Natural killer cell (primary cell): ENCODE measurements at regions not wholly inside any gene's neighbourhood (a gene's known extent, or its start where the extent isn't known, plus 50 kb on each side); places are given as distances from the start of the nearest gene placed in this dataset.

ENCODE experiments used
- ATAC-seq, 3 donors: fragments of 150-1000 bp in 2 of 3; fragments of 200-7000 bp in 1 of 3; cut with Tn5 transposase; 1 replicate in 1 of 3; 2 replicates in 2 of 3; pipeline ENCODE4 v1.10.0; 2021; ENCODE audit warnings: mild to moderate bottlenecking in 2 of 3, moderate library complexity in 2 of 3
- DNase-seq, 2 donors: peaks; one replicate each; pipeline versions ENCODE4 v3.0.0 to v3.0.0-alpha.2; 2013 to 2021; ENCODE audit warnings: mixed read lengths in 1 of 2
- H3K27ac ChIP-seq: one replicate; pipeline ENCODE4 v1.5.1; 2013; ENCODE audit warnings: mild to moderate bottlenecking, low read length
- H3K27me3 ChIP-seq: one replicate; pipeline ENCODE4 v1.6.1; 2013; ENCODE audit warnings: low read length; ENCODE audit not compliant: control insufficient read depth, insufficient read depth
- H3K36me3 ChIP-seq: one replicate; pipeline ENCODE4 v1.6.1; 2013; ENCODE audit warnings: low read length; ENCODE audit not compliant: control insufficient read depth, insufficient read depth
- H3K4me1 ChIP-seq: one replicate; pipeline ENCODE4 v1.6.1; 2013; ENCODE audit warnings: low read length; ENCODE audit not compliant: control insufficient read depth, insufficient read depth
- H3K4me3 ChIP-seq: one replicate; pipeline ENCODE4 v1.5.1; 2013; ENCODE audit warnings: low read length
- H3K9me3 ChIP-seq: one replicate; pipeline ENCODE4 v1.6.1; 2013; ENCODE audit warnings: low read length; ENCODE audit not compliant: control insufficient read depth, insufficient read depth
- H3K27ac Mint-ChIP-seq, 2 donors: one replicate each; pipeline ENCODE4 v1.8.0; 2022; ENCODE audit warnings: mild to moderate bottlenecking in 2 of 2, mixed read lengths in 2 of 2, moderate library complexity in 1 of 2
- H3K27me3 Mint-ChIP-seq, 2 donors: one replicate each; pipeline ENCODE4 v1.8.0; 2022; ENCODE audit warnings: low read depth in 2 of 2, mixed read lengths in 2 of 2
- H3K36me3 Mint-ChIP-seq: one replicate; pipeline ENCODE4 v1.8.0; 2022; ENCODE audit warnings: mixed read lengths
- H3K4me1 Mint-ChIP-seq, 2 donors: one replicate each; pipeline ENCODE4 v1.8.0; 2022; ENCODE audit warnings: mixed read lengths in 2 of 2
- H3K4me3 Mint-ChIP-seq: one replicate; pipeline ENCODE4 v1.8.0; 2022; ENCODE audit warnings: mild to moderate bottlenecking, moderate library complexity, mixed read lengths
- H3K9me3 Mint-ChIP-seq, 2 donors: one replicate each; pipeline ENCODE4 v1.8.0; 2022; ENCODE audit warnings: mixed read lengths in 2 of 2
- CTCF ChIP-seq: fragments of 200-600 bp; IDR thresholded peaks from one replicate; pipeline ENCODE4 v1.8.0; 2022; ENCODE audit warnings: antibody characterized with exemption
- WGBS: methylation state at CpG from one replicate; pipeline ENCODE4 v1.1.7; 2013; ENCODE audit warnings: missing lambda C conversion rate; ENCODE audit not compliant: insufficient coverage; 5-methylcytosine and 5-hydroxymethylcytosine counted together
- intact Hi-C: fragments of 100-400 bp; cut with micrococcal nuclease; formaldehyde crosslinking; loops from one replicate; pipeline ENCODE4 v1.14.2; 2022

GRCh38 chr18:75621818-75622217 lies 194.3 kb upstream of the SMIM21 start:
- Histone ChIP-seq H3K9me3 (no peaks in the 10 kb centered on the region), H3K36me3 (no peaks in the 10 kb centered on the region), H3K27ac (no peak overlapping the region), H3K4me1 (no peaks in the 10 kb centered on the region), H3K4me3 (no peak overlapping the region), H3K27me3 (no peaks in the 10 kb centered on the region)
- no peak for DNase-seq
- intact Hi-C loops, result no loop called here
- no peak for TF ChIP-seq CTCF
- WGBS, result 97% methylated on average over 13 of the region's 14 CpGs
- H3K9me3 Mint-ChIP-seq, result peaks cover 0 to 2% of the 10 kb centered on the region in 2 donors
- no peak for ATAC-seq
- H3K36me3 Mint-ChIP-seq, result no peaks in the 10 kb centered on the region
- no peaks in the 10 kb centered on the region for H3K4me1 Mint-ChIP-seq
- H3K4me3 Mint-ChIP-seq, result no peak overlapping the region
- H3K27ac Mint-ChIP-seq, result no peak overlapping the region
- peaks cover 4 to 5% of the 10 kb centered on the region in 2 donors for H3K27me3 Mint-ChIP-seq

GRCh38 chr18:75618146-75618545 lies 190.6 kb upstream of the SMIM21 start:
- Histone ChIP-seq H3K36me3 (no peaks in the 10 kb centered on the region), H3K27ac (no peak overlapping the region), H3K27me3 (no peaks in the 10 kb centered on the region), H3K4me1 (no peaks in the 10 kb centered on the region), H3K9me3 (no peaks in the 10 kb centered on the region), H3K4me3 (no peak overlapping the region)
- no peak for TF ChIP-seq CTCF
- no peak for DNase-seq
- H3K4me3 Mint-ChIP-seq, result no peak overlapping the region
- no peak for ATAC-seq
- intact Hi-C loops, result no loop called here
- 80% methylated on average over 1 of the region's 4 CpGs for WGBS
- H3K27ac Mint-ChIP-seq, result no peak overlapping the region
- peaks cover 9 to 11% of the 10 kb centered on the region in 2 donors for H3K27me3 Mint-ChIP-seq
- H3K9me3 Mint-ChIP-seq, result peaks cover 0 to 4% of the 10 kb centered on the region in 2 donors
- H3K4me1 Mint-ChIP-seq, result no peaks in the 10 kb centered on the region
- no peaks in the 10 kb centered on the region for H3K36me3 Mint-ChIP-seq

GRCh38 chr18:75612456-75612855 lies 185.0 kb upstream of the SMIM21 start:
- WGBS, result 37% methylated on average over 5 of the region's 5 CpGs
- H3K4me1 ChIP-seq, result no peaks in the 10 kb centered on the region
- Mint-ChIP-seq H3K9me3 (peaks cover 0 to 2% of the 10 kb centered on the region in 2 donors), H3K36me3 (no peaks in the 10 kb centered on the region), H3K4me1 (no peaks in the 10 kb centered on the region), H3K4me3 (no peak overlapping the region), H3K27me3 (peaks cover 9 to 13% of the 10 kb centered on the region in 2 donors), H3K27ac (no peak overlapping the region)
- no peak for TF ChIP-seq CTCF
- DNase-seq (no peak), ATAC-seq (no peak)
- H3K9me3 ChIP-seq, result no peaks in the 10 kb centered on the region
- no peaks in the 10 kb centered on the region for H3K36me3 ChIP-seq
- no peak overlapping the region for H3K4me3 ChIP-seq
- no peak overlapping the region for H3K27ac ChIP-seq
- intact Hi-C loops, result no loop called here
- no peaks in the 10 kb centered on the region for H3K27me3 ChIP-seq

- Mint-ChIP-seq H3K4me1 (no peaks in the 10 kb centered on the region), H3K4me3 (no peak overlapping the region), H3K27ac (no peak overlapping the region), H3K9me3 (peaks cover 0 to 6% of the 10 kb centered on the region in 2 donors), H3K36me3 (no peaks in the 10 kb centered on the region), H3K27me3 (peaks cover 6 to 7% of the 10 kb centered on the region in 2 donors)
- no peak overlapping the region for H3K4me3 ChIP-seq
- H3K27me3 ChIP-seq, result no peaks in the 10 kb centered on the region
- H3K27ac ChIP-seq, result no peak overlapping the region
- no peak for TF ChIP-seq CTCF
- intact Hi-C loops, result no loop called here
- H3K4me1 ChIP-seq, result no peaks in the 10 kb centered on the region
- ATAC-seq (no peak), DNase-seq (no peak)
- H3K36me3 ChIP-seq, result no peaks in the 10 kb centered on the region
- 58% methylated on average over 2 of the region's 2 CpGs for WGBS
- no peaks in the 10 kb centered on the region for H3K9me3 ChIP-seq
Measured at GRCh38 chr18:75607701-75608100, 180.2 kb upstream of the SMIM21 start.
